GM18867 (cell line): ENCODE measurements at regions not wholly inside any gene's neighbourhood (a gene's known extent, or its start where the extent isn't known, plus 50 kb on each side); places are given as distances from the start of the nearest gene placed in this dataset.

Source experiments
- ATAC-seq: cut with Tn5 transposase; IDR thresholded peaks from one replicate; pipeline ENCODE4 v1.9.1; 2021; ENCODE audit warnings: mild to moderate bottlenecking, moderate library complexity; ENCODE audit not compliant: unreplicated experiment

DNA sequence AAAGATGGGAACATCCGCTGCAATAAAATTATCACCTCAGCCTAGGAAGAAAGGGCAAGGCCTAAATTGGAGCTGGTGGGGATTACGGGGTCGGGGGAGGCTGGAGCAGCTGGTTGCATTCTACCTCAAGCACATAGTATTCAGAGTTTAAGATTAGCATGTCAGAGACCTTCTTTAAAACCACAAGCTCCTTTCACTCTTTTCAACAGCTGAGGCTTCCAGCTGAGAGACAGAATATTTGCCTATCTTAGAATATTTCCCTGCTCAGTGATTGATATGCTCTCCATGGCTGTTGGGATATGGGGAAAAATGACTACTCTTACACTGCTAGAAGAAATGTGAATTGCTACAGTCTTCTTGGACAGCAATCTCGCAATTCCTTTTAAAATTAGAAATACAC, 248.6 kb downstream of the TBX15 start:
- no peak for ATAC-seq

GRCh38 chr1:118736322-118736721, 251.8 kb downstream of the TBX15 start:
- ATAC-seq: no peak

GRCh38 chr1:118717893-118718292, 270.2 kb downstream of the TBX15 start:
- ATAC-seq: no peak

DNA sequence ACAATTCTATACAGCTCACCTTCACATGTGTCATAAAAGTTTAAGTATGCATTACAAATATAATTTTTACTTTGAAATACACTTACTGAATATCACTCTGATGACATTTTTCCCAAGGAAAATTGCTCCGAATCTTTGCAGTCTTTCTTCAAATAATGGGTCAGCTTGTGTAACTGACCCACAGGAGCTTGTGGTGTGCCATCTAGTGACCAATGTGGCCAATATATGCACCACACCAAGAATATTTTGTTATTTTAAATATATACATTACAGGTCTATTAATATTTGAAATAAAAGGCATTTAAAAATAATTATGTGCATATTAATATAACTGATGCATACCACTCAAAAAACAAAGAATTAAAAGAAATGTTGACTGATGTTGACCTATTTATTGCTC, 271.4 kb downstream of the TBX15 start:
- no peak for ATAC-seq

DNA sequence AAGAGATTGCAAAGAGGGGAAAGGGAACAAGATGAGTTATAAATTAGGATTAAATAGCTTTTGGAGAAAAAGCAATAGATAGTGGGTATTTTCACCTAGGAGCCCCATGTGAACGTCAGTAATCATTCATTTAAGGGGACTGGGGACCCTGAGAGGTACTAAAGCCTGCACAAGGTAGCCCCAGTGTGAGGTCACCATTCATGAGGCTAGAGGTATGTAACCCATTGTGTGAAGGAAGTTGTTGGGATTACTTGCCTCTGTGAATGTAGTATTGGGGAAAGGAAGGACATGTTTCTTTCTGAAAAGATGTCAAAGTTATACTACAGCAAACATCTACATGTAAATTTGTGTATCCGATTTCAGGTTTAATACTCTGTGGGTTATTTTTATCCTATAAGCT, 276.8 kb downstream of the TBX15 start:
- no peak for ATAC-seq

GRCh38 chr1:118698911-118699310, 289.2 kb downstream of the TBX15 start:
- ATAC-seq: no peak

GRCh38 chr1:118692143-118692542, 296.0 kb downstream of the TBX15 start:
- ATAC-seq: no peak

DNA sequence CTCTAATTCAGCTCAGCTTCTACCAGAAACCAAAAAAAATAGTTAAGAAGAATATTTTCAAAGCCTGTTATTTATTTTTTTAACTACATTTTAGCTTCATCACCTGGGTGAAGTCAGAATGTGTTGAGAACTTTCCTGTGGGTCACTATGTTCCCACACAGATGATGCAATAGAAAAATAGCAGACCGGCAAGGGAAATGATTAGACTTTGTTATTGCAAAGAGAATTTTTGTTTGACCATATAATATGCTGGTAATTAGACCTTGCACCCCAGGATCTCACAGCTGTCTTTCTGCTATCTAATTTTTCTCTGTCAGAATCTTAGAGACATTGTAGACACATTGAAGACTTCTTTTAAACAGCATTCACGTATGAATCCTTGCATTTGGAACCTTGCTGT, 299.3 kb downstream of the TBX15 start:
- ATAC-seq: no peak

DNA sequence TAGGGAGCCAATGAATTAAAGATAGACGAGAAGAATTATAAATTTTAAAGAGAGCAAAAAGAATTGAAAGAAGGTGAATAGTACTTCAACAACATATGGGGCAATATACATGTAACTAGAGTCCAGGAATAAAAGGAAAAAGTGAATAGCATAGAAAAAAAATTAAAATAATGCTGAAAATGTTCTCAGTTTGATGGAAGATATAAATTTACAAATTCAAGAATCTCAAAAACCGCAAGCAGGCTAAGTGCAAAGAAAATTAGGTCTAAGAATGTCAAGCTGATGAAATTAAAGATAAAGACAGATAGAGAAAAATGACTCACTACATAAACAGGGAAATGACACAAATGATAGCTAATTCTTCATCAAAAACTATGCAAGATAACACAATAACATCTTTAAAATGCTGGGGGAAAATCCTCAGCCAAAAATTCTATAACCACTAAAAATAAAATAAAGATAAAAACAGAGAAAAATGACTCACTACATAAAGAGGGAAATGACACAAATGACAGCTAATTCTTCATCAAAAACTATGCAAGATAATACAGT, 326.3 kb downstream of the TBX15 start:
- ATAC-seq: no peak

- ATAC-seq: no peak
Observed at GRCh38 chr1:118660769-118661168, 327.4 kb downstream of the TBX15 start.

- ATAC-seq: no peak
Observed at GRCh38 chr1:118659646-118660045, 328.5 kb downstream of the TBX15 start.

DNA sequence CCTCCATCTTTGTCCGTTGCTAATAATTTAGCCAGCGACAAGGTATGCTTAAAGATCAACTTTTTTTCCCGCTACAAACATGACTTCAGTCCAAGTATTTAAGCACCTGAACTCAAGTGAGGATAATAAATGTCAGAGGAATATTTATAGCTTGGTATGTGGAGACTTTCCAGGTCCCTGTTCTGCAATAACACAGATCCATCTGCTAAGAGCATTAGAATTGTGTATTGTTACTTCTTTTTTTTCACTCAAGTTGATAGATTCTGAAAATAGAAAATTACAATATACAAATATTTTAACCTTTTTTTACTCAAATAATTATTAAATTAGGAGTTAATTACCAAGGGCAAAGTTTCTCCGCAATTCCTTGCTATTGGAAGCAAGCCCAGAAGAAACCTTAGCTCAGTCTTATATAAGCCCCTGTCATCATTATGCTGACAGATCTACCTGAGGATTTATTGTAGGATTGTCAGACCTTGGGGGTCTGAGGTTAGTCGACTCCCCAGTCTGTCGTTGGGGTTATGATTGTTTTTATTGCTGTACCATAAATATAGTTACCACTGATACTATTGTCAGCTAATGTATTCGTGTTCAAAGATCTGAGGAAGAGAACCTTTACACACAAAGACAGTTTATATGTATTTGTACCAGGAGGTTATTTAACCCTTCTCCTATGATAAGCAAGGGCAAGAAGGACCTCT, 337.9 kb downstream of the TBX15 start:
- ATAC-seq: no peak

- no peak for ATAC-seq
Observed at GRCh38 chr1:118649369-118650106, 338.6 kb downstream of the TBX15 start.

DNA sequence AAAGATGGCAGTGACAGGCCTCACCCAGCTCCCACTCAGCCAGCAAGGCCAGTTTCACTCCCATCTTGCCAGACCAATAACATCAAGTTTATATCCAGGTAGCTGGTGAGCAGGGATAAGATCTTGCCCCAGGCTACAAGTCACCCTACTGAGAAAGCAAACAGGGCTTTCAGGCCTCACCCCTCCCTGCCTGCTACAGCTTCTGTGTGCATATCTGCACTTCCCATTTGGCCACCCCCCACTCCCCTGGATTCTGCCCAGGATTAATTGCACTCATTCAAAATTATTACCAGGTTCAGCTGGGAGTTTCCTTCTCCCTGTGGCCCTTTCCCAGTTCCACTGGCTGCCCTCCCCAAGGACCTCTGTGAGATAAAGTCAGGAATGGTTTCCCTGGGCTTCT, 352.1 kb downstream of the TBX15 start:
- ATAC-seq: no peak

GRCh38 chr1:118627435-118627834, 360.7 kb downstream of the TBX15 start:
- no peak for ATAC-seq

GRCh38 chr1:118621839-118622238, 366.3 kb downstream of the TBX15 start:
- ATAC-seq: no peak

DNA sequence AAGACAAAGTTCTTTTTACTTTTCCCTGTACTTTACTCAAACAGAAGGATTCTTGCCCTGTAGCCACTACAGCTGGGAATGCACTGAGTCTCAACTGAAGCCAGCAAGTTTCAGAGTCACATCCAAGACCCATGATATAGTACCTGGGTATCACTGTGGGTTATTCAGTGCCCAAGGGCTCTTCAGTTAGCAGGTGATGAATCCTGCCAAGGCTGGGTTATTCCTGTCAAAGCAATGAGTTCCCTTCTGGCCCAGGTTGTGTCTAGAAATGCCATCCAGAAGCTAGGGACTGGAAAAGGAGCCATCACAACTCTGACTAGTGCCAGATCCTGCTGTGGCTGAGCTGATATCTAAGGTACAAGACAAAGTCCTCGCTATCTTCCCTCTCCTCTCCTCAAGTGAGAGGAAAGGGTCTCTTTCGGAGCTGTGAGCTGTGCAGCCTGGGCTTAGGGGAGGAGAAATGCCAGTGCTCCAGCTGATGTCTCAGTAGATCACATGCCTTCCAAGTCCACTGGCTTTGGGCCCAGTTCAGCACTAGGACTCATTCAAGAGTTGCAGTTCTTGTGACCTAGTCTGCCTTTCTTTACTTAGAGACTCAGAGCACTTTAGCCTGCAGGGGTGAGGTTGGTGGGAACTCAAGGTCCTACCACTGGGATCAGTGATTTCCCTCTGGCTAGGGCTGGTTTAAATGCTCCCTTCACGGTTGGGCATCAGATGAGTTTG, 369.4 kb downstream of the TBX15 start:
- no peak for ATAC-seq

GRCh38 chr1:118617916-118618315, 370.2 kb downstream of the TBX15 start:
- no peak for ATAC-seq

DNA sequence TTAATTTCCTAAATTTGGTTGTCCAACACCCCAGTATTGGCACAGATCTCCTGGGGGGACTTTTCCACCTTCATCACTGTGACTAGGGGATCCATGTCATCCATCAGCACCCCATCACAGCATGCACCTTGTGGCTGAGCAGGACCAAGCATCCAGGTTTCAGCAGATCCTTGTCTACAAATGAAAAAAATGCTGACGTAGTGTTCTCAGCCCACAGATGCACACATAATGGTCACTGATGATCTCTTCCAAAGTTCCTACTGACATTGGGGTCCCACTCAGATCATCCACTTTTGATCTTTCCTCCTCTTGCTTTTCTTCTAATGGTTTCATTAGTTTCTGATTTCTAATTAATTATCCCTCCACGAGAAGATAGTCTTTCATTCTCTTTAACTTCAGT, 373.1 kb downstream of the TBX15 start:
- no peak for ATAC-seq

- ATAC-seq: no peak
Observed at GRCh38 chr1:118589238-118589846, 398.8 kb downstream of the TBX15 start.

DNA sequence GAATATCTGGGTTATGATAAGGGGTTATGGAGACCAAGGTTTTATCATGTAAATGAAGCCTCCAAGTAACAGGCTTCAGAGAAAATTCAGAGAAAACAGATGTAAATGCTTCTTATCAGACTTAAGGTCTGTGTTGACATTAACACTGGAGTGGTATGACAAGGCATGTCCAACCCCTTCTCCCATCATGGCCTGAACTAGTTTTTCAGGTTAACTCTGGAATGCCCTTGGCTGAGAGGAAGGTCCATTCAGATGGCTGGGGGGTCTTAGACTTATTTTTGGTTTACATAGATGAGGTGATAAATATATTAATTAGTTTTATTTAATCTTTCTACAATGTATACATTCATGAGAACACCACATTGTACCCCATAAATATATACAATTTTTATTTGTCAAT, 399.6 kb downstream of the TBX15 start:
- no peak for ATAC-seq
